ENCODE measurements at regions not wholly inside any gene's neighbourhood (a gene's known extent, or its start where the extent isn't known, plus 50 kb on each side); places are given as distances from the start of the nearest gene placed in this dataset.

DNA sequence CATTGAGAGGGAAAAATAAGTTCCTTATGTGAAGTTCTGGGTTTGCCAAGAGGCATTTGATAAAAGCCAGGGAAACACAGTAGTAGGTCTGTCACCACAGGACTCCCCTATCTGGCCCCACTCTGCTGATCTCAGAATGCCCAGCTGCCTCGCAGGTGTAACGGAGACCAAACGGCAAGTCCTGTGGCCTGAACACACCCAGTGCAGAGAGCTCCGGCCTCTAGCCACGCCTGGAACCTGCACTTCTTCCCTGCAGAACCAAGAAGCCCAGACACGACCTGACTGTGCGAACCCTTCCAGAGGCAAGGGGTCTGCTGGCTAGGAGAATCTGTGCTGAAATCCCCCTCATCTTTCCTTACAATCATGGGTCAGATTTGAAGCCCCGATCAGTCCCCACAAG, 432.8 kb upstream of the B3GAT1 start:
- H3K4me3 Mint-ChIP-seq, result no peak overlapping the region
- Histone ChIP-seq H3K9ac (no peak overlapping the region), H3K79me2 (ENCODE audit: low read depth) (no peaks in the 10 kb centered on the region), H3K9me3 (ENCODE audit: low read depth) (no peaks in the 10 kb centered on the region), H3K27ac (no peak overlapping the region), H3K36me3 (no peaks in the 10 kb centered on the region), H3K4me2 (no peak overlapping the region), H3K4me1 (peaks cover 4% of the 10 kb centered on the region), H3F3A (ENCODE audit: low read depth) (no peaks in the 10 kb centered on the region), H3K27me3 (no peaks in the 10 kb centered on the region), H4K20me1 (ENCODE audit: low read depth) (no peaks in the 10 kb centered on the region), H3K4me3 (no peak overlapping the region), H2AFZ (replicated peaks) (no peak overlapping the region)
- peaks cover 38% of the 10 kb centered on the region for H3K4me1 Mint-ChIP-seq
- no peaks in the 10 kb centered on the region for H3K36me3 Mint-ChIP-seq
- peaks cover 20% of the 10 kb centered on the region for H3K27me3 Mint-ChIP-seq (ENCODE audit: insufficient read depth, low read depth)
- TF ChIP-seq, protein P1, sequence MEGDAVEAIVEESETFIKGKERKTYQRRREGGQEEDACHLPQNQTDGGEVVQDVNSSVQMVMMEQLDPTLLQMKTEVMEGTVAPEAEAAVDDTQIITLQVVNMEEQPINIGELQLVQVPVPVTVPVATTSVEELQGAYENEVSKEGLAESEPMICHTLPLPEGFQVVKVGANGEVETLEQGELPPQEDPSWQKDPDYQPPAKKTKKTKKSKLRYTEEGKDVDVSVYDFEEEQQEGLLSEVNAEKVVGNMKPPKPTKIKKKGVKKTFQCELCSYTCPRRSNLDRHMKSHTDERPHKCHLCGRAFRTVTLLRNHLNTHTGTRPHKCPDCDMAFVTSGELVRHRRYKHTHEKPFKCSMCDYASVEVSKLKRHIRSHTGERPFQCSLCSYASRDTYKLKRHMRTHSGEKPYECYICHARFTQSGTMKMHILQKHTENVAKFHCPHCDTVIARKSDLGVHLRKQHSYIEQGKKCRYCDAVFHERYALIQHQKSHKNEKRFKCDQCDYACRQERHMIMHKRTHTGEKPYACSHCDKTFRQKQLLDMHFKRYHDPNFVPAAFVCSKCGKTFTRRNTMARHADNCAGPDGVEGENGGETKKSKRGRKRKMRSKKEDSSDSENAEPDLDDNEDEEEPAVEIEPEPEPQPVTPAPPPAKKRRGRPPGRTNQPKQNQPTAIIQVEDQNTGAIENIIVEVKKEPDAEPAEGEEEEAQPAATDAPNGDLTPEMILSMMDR (IDR thresholded peaks at IDR 0.05), result no peak
- TF ChIP-seq EZH2phosphoT487 (IDR thresholded peaks at IDR 0.05) (no peak), EZH2 (IDR thresholded peaks at IDR 0.05) (no peak)
- DNase-seq (ENCODE audit: low spot score), result no peak
- no peak overlapping the region for H3K27ac Mint-ChIP-seq
- no peaks in the 10 kb centered on the region for H3K9me3 Mint-ChIP-seq

DNA sequence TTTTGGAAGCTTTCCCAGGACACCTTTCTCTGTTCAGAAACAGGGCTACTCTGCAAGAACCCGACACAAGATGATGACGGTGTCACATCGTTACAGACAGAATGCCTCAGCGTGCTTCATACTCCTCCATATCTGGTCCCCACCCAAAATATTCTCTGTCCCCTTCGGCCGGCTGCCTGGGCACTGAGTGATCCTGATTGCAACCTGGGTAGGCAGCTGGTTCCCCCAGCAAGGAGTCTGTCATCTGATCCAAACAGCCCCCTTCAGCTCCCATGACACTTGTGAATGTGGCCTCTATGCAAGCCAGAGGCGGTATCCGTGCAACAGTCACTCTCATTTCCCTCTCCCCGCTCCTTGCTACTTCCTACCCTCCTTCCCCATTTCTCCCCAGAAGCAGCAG, 431.7 kb upstream of the B3GAT1 start:
- Histone ChIP-seq H3K4me1 (peaks cover 4% of the 10 kb centered on the region), H3K27ac (no peak overlapping the region)

DNA sequence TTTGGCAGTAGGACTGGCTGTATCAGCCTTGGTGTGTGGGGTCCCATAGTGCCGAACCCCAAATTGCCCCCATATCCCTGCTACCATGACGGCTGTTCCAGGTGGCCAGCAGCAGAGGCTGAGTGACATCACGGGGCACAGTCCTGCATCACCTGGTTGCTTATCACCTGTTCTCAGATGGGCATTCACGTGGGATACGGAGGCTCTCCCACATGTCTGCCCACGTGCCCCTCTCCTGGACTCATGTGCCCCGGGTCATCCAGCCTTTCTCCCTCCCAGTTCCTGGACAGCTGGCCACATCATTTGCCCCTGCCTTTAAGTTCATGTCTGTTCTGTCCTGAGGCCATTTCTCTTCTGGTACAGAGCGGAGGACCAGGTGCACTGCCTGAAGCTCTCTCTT, 431.0 kb upstream of the B3GAT1 start:
- DNase-seq (ENCODE audit: low spot score), result no peak
- no peak overlapping the region for H3K4me3 Mint-ChIP-seq
- Histone ChIP-seq H3K9me3 (ENCODE audit: low read depth) (no peaks in the 10 kb centered on the region), H3K27ac (no peak overlapping the region), H3F3A (ENCODE audit: low read depth) (no peaks in the 10 kb centered on the region), H3K4me3 (no peak overlapping the region), H3K9ac (no peak overlapping the region), H3K36me3 (no peaks in the 10 kb centered on the region), H2AFZ (replicated peaks) (no peak overlapping the region), H3K4me2 (no peak overlapping the region), H3K79me2 (ENCODE audit: low read depth) (no peaks in the 10 kb centered on the region), H4K20me1 (ENCODE audit: low read depth) (no peaks in the 10 kb centered on the region), H3K27me3 (no peaks in the 10 kb centered on the region), H3K4me1 (peaks cover 4% of the 10 kb centered on the region)
- peaks cover 48% of the 10 kb centered on the region for H3K4me1 Mint-ChIP-seq
- no peaks in the 10 kb centered on the region for H3K9me3 Mint-ChIP-seq
- H3K27me3 Mint-ChIP-seq (ENCODE audit: insufficient read depth, low read depth), result peaks cover 24% of the 10 kb centered on the region
- H3K27ac Mint-ChIP-seq, result no peak overlapping the region
- TF ChIP-seq, protein P1 (IDR thresholded peaks at IDR 0.05), result no peak
- TF ChIP-seq EZH2phosphoT487 (IDR thresholded peaks at IDR 0.05) (no peak), EZH2 (IDR thresholded peaks at IDR 0.05) (no peak)
- no peaks in the 10 kb centered on the region for H3K36me3 Mint-ChIP-seq

More for the DNA sequence above, 431.7 kb upstream of the B3GAT1 start:
- TF ChIP-seq EZH2phosphoT487 (IDR thresholded peaks at IDR 0.05) (no peak), EZH2 (IDR thresholded peaks at IDR 0.05) (no peak)
- TF ChIP-seq, protein P1 (IDR thresholded peaks at IDR 0.05), result no peak
- H4K20me1 ChIP-seq (ENCODE audit: low read depth), result no peaks in the 10 kb centered on the region
- H3K79me2 ChIP-seq (ENCODE audit: low read depth), result no peaks in the 10 kb centered on the region
- no peak overlapping the region for H3K4me3 Mint-ChIP-seq
- no peak overlapping the region for H3K4me3 ChIP-seq
- H3K27me3 Mint-ChIP-seq (ENCODE audit: insufficient read depth, low read depth), result peaks cover 24% of the 10 kb centered on the region
- no peaks in the 10 kb centered on the region for H3K27me3 ChIP-seq
- H3K9ac ChIP-seq, result no peak overlapping the region
- H3K9me3 Mint-ChIP-seq, result no peaks in the 10 kb centered on the region
- peaks cover 41% of the 10 kb centered on the region for H3K4me1 Mint-ChIP-seq
- H3K9me3 ChIP-seq (ENCODE audit: low read depth), result no peaks in the 10 kb centered on the region
- H2AFZ ChIP-seq (replicated peaks), result no peak overlapping the region
- H3F3A ChIP-seq (ENCODE audit: low read depth), result no peaks in the 10 kb centered on the region
- H3K36me3 ChIP-seq, result no peaks in the 10 kb centered on the region
- no peak overlapping the region for H3K4me2 ChIP-seq
- no peaks in the 10 kb centered on the region for H3K36me3 Mint-ChIP-seq
- no peak for DNase-seq (ENCODE audit: low spot score)
- H3K27ac Mint-ChIP-seq, result no peak overlapping the region
